Forelimb muscle (tissue), 1 donor: ENCODE measurements at regions not wholly inside any gene's neighbourhood (a gene's known extent, or its start where the extent isn't known, plus 50 kb on each side); places are given as distances from the start of the nearest gene placed in this dataset.

Experiments
- DNase-seq: peaks from one replicate; pipeline ENCODE4 v3.0.0-alpha.2; 2013; ENCODE audit warnings: low read depth

DNA sequence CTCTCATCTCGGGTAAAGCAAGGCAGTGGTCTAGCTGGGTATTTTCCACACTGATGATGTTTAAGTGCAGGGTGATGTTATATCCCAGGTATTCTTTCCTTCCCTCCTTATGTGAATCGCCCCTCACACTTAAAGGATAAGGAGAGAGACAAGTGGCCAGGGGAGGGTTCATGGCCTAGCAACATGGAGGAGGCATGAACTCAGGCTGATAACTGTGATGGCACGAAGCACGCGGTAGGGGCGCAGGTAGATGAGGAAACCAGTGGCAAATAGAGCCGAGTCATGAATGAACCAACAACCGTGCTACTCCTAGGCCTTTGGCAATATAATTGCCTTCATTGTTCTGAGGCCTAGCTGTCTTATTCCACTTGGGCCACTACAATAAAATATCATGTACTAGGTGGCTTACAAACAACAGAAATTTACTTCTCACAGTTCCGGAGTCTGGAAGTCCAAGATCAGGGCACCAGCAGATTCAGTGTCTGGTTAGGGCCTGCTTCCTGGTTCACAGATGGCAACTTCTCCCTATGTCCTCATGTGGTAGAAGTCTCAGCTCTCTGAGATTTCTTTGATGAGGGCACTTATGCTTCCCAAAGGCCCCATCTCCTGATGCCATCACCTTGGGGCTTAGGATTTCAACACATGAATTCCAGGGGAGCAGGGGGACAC, 56.0 kb upstream of the PIK3CG start:
- no peak for DNase-seq

DNA sequence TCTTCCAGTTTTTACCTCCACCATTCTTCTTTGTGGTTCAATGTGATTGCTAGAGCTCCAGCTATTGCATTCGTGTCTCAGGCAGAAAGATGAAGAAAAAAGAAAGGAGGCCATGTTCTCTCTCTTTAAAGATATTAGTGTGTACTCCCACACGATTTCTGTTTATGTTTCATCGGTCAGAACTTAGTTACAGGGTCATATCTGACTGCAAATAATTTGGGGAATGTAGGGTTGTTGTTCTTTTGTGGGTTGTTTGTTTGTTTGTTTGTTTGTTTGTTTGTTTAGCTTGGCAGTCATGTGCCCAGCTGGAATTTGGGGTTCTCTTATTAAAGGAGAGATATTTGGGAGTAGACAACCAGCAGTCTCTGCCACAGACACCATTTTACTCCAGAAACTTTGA, 53.6 kb upstream of the PIK3CG start:
- no peak for DNase-seq

DNA sequence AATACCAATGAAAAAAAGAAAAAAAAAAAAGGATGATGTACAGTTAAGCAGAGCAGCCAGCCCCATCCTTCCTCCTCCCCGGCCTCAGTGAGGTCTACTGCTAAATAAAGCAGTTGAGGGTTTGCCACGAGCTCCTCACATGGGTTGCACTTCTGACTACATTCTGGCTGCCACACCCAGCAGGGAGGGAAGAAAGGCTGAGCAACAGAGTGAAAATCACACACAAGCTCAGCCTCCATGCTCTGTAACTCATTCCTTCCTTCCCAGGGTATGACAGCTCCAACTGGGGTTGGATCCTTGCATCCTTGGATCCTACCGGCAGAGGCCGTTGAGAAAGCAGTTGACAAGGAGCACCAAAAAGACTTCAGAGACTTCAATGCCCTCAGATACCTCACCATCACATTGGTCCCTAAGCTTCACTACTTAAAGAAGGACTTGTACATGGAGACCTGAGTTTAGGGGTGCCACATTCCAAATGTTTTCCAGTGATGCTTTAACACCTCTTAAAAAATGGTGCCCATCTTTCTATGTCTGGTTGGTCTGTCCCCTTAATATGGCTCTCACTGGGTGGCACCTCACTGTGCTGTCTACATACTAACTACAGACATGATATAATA, 52.9 kb upstream of the PIK3CG start:
- DNase-seq, result no peak

DNA sequence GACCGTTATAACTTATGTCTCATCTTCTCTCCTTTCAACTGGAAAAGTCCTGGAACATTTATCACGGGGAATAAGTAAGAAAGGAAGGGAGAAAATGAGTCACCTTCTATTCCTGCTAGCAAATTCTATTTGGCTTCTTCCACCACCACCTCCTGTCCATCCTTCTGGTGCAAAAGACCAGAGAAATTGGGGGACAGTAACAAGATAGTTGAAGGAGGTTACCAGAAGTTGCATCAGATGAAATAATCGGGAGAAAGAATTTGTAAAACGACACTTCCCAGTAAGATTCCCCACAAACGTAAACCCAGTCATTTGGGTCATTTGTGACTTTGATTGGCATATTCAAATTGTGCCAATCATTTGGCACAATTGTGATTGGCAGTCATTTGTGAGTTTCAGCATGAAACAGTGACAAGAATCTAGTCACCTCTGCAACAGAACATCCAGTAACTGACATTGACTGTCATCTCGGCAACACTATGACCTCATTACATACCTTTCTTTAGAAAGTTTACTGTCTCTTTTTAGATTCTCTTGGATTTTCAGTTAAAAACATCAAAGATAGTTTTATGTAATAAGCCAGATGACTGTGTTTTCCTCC, 51.3 kb upstream of the PIK3CG start:
- DNase-seq, result no peak

DNA sequence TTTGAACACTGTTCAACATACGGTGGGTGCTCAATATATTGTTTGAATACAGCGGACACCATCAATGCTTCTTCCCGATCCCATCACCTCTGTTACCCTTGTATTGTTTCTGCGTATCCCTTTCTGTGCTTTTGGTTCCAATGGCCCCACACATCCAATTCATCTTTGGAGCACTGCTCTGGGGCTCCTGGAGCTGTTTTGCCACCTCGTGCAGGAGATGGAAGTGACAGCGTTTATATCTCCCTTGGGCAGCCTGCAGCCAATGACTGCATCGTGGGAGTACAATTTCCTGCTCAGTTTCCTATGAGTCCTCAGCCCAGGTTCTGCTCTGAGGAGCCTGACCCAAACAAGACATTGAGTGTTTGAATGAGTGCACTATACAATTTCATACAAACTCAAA, 50.2 kb upstream of the PIK3CG start:
- no peak for DNase-seq
